ENCODE measurements at regions not wholly inside any gene's neighbourhood (a gene's known extent, or its start where the extent isn't known, plus 50 kb on each side); places are given as distances from the start of the nearest gene placed in this dataset.
A peak's percentile ranks its signal among the peaks of the same experiment; 100 is the strongest.
"Not testable (repeated sequence)": the region's sequence is repeated elsewhere in the genome, so short reads cannot be mapped to it uniquely, and the experiment has no call there.

DNA sequence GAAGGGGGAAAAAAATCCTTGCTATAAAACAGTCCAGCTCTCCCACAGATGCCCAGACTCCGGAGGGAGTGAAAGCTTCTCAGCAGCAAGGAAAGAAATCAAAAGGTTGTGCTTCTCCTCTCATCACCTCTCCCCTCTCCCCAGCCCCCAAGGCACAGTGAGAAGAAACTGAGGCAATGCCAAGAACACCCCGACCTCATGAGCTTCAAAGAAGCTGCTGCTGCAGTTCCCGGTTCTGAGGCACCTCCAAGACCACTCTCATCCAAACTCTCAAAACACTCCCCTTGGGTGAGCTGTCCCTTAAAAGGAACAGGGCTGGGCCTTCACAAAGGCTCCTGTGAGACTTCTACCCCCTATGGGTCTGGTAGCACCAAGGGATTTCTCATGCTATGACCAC is 62.0 kb upstream of the KLF7 start:
- TF ChIP-seq CTCF (IDR thresholded peaks at IDR 0.05; ENCODE audit: insufficient read depth, low read length) = no peak
- DNase-seq (ENCODE audit: low read depth) = no peak
- H3K4me3 ChIP-seq (ENCODE audit: low read depth, low read length) = no peak overlapping the region

DNA sequence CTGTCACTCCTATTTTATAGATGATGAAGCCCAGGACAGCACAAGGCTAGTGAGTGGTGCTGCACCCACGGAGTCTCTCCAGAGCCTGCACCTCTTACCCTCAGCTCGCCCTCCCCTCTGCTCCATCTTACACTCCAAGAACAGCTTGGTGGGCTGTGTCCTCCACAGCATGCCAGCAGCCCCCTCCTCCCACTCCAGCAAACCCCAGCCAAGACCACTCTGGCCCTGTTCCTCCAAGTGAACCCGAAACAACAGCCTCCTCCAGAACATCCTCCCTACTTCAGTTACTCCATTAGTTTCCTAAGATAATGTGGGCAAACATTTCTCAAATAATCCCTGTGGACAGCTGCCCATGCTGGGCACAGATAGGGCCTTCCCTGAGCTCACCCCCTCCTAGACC is 62.7 kb upstream of the KLF7 start:
- no peak for DNase-seq (ENCODE audit: low read depth)
- TF ChIP-seq CTCF (IDR thresholded peaks at IDR 0.05; ENCODE audit: insufficient read depth, low read length) = no peak
- no peak overlapping the region for H3K4me3 ChIP-seq (ENCODE audit: low read depth, low read length)

DNA sequence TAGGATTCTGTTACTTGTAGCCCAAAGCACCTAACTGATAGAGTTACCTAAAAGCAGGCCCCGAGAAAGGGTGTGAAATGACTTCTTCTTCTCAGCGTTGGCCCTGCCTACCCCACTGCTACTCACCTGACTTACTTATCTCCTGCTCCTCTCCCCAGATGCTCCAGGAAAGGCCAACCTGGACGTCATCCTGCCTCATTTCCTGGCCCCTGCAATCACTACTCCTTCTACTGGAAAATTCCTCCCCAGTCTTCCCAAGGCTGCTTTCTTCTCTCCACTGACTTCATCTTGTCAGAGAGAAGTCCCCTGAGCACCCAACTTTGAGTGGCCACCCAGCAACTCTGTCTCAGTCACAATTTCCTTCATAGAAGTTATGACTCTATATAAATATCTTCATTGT is 63.4 kb upstream of the KLF7 start:
- DNase-seq (ENCODE audit: low read depth) = no peak
- no peak overlapping the region for H3K4me3 ChIP-seq (ENCODE audit: low read depth, low read length)
- no peak for TF ChIP-seq CTCF (IDR thresholded peaks at IDR 0.05; ENCODE audit: insufficient read depth, low read length)

DNA sequence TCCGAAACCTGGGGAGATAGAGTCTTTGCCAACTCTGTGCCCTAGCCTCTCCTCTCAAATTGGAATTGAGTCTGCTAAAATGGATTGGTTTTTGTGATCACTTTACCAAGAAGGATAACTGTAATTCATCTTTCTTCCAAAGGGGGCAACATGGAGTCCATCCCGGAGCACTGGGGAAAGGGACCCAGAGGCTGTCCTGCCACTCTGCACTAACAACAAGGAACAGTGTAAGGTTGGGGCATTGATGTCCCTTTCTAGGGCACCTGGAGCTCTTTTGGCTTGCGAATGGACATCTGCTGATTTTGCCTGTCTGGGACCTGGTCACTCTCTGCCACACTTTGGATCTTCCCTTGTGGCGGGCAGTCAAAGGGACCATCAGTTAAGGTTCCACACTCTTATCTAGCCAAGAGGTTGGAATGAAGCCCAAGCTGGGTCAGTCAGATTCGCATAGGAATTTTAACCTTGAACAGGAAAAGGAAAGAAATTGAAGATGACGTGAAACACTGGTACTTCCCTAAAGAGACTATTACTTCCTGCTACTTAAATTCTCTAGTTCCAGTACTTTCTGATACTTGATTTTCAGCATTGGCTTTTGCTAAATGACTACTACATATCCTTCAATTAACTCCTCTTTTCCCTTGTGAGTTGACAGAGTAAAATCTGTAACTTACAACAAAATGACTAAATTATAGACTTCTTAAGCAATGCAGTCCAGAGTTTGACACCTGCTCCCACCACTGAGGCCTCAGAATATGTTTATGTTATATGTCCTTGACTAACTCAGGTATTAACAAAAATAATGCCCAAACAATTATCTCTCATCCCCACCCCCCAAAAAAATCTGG is 64.7 kb upstream of the KLF7 start:
- TF ChIP-seq CTCF (IDR thresholded peaks at IDR 0.05; ENCODE audit: insufficient read depth, low read length) = peak; percentile 46
- no peak overlapping the region for H3K4me3 ChIP-seq (ENCODE audit: low read depth, low read length)
- DNase-seq (ENCODE audit: low read depth) = no peak

DNA sequence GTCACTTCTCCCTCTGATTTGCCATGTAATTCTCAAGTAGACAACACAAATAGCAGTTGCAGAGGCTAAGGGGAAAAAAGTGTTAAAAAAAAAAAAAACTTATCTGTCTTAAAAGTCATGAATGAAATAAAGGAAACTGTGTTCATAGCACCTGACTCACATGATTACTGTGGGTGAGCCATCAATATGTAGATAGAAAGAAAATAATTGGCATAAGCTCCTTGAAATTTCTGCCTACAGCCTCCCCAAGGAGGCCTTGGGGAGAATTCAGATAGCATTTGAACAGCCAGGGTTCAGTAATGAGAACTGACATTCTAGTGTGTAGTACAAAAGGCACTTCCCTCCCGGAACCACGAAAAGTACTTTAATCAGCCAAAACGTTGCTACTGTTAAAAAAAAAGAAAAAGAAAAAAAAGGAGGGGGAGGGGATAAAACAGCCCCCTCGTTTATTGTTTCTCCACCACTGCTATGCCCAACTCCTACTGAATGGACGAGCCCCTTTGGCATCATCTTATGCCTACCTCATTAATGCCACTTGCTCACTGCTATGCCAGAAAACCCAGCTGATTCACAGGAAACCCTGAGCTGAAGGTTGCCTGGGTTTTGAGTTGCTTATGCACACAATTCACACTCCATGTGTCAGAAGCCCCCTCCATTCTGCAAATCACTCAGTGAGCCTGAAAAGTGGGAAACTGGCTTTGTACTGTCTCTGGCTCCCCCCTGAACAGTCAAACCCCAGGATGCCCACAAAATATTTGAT is 65.5 kb upstream of the KLF7 start:
- no peak overlapping the region for H3K4me3 ChIP-seq (ENCODE audit: low read depth, low read length)
- TF ChIP-seq CTCF (IDR thresholded peaks at IDR 0.05; ENCODE audit: insufficient read depth, low read length) = no peak
- DNase-seq (ENCODE audit: low read depth) = no peak

DNA sequence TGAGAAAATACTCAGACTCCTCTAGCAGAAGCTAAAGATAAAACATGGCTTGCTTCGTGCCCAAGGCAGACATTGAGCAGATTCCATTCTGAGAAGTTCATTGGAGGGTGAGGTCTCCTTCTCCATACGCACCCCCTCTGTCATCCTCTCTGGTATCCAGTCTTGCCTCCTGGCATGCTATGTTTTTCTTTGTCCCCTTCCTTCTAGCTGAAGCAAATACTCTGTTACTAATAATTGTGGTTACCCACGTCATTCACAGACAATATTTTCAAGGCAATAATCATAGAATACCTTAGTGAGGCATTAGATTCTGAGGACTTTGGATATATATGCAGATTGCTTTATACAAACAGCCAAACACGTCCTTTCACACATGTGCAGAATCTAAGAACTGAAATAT is 66.2 kb upstream of the KLF7 start:
- DNase-seq (ENCODE audit: low read depth) = no peak
- no peak overlapping the region for H3K4me3 ChIP-seq (ENCODE audit: low read depth, low read length)
- TF ChIP-seq CTCF (IDR thresholded peaks at IDR 0.05; ENCODE audit: insufficient read depth, low read length) = no peak

GRCh38 chr2:207233141-207233540 is 67.4 kb upstream of the KLF7 start:
- H3K4me3 ChIP-seq (ENCODE audit: low read depth, low read length); DNase-seq (ENCODE audit: low read depth): not testable (repeated sequence)
